ENCODE measurements at regions not wholly inside any gene's neighbourhood (a gene's known extent, or its start where the extent isn't known, plus 50 kb on each side); places are given as distances from the start of the nearest gene placed in this dataset.

GRCh38 chr20:24773751-24774201, 175.3 kb upstream of the CST7 start:
- intact Hi-C loops (cut with micrococcal nuclease): no loop called here
- H3K36me3 ChIP-seq: no peaks in the 10 kb centered on the region
- no peak overlapping the region for H3K27ac ChIP-seq (replicated peaks)
- H3K27me3 ChIP-seq (ENCODE audit: low read depth): peaks cover 54% of the 10 kb centered on the region
- TF ChIP-seq CTCF (IDR thresholded peaks at IDR 0.05; ENCODE audit: borderline replicate concordance): no peak
- DNase-seq: no peak
- peaks cover 9% of the 10 kb centered on the region for H3K9me3 ChIP-seq (replicated peaks)
- H3K4me1 ChIP-seq: no peaks in the 10 kb centered on the region
- H3K4me3 ChIP-seq: no peak overlapping the region

DNA sequence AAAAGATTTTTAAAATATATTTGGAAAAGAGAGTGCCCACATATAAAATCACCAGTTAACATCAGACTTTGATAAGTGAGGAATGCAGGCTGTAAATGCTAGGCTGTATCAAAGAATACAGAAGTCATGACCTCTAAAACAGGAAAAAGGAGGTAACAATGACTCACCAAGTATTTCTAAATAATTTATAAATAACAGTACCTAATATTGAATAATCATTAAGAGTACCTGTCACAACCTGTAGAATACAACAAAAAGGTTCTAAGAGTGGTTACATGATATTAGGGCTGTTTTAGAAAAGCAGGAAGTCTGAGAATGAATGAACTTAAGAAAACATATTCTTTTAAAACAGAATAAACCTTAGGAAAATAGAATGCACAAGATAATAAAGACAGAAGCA, 173.1 kb upstream of the CST7 start:
- TF ChIP-seq CTCF (IDR thresholded peaks at IDR 0.05; ENCODE audit: borderline replicate concordance): no peak
- H3K4me3 ChIP-seq: no peak overlapping the region
- intact Hi-C loops (cut with micrococcal nuclease): no loop called here
- no peak overlapping the region for H3K27ac ChIP-seq (replicated peaks)
- no peaks in the 10 kb centered on the region for H3K4me1 ChIP-seq
- H3K36me3 ChIP-seq: no peaks in the 10 kb centered on the region
- peaks cover 45% of the 10 kb centered on the region for H3K27me3 ChIP-seq (ENCODE audit: low read depth)
- peaks cover 9% of the 10 kb centered on the region for H3K9me3 ChIP-seq (replicated peaks)
- no peak for DNase-seq

GRCh38 chr20:24776755-24777271, 172.3 kb upstream of the CST7 start:
- DNase-seq: no peak
- intact Hi-C loops (cut with micrococcal nuclease): no loop called here
- no peaks in the 10 kb centered on the region for H3K36me3 ChIP-seq
- no peaks in the 10 kb centered on the region for H3K4me1 ChIP-seq
- TF ChIP-seq CTCF (IDR thresholded peaks at IDR 0.05; ENCODE audit: borderline replicate concordance): no peak
- peaks cover 9% of the 10 kb centered on the region for H3K9me3 ChIP-seq (replicated peaks)
- no peak overlapping the region for H3K27ac ChIP-seq (replicated peaks)
- peaks cover 47% of the 10 kb centered on the region for H3K27me3 ChIP-seq (ENCODE audit: low read depth)
- H3K4me3 ChIP-seq: no peak overlapping the region

GRCh38 chr20:24777746-24778145, 171.3 kb upstream of the CST7 start:
- H3K4me1 ChIP-seq: no peaks in the 10 kb centered on the region
- H3K27ac ChIP-seq (replicated peaks): no peak overlapping the region
- peaks cover 9% of the 10 kb centered on the region for H3K9me3 ChIP-seq (replicated peaks)
- no peak for DNase-seq
- H3K36me3 ChIP-seq: no peaks in the 10 kb centered on the region
- intact Hi-C loops (cut with micrococcal nuclease): no loop called here
- H3K4me3 ChIP-seq: no peak overlapping the region
- H3K27me3 ChIP-seq (ENCODE audit: low read depth): peaks cover 42% of the 10 kb centered on the region
- TF ChIP-seq CTCF (IDR thresholded peaks at IDR 0.05; ENCODE audit: borderline replicate concordance): no peak

- Histone ChIP-seq H3K4me1 (no peaks in the 10 kb centered on the region), H3K27ac (replicated peaks) (no peak overlapping the region), H3K36me3 (no peaks in the 10 kb centered on the region), H3K27me3 (ENCODE audit: low read depth) (peaks cover 36% of the 10 kb centered on the region), H3K9me3 (replicated peaks) (peaks cover 9% of the 10 kb centered on the region), H3K4me3 (no peak overlapping the region)
- TF ChIP-seq CTCF (IDR thresholded peaks at IDR 0.05; ENCODE audit: borderline replicate concordance): no peak
- intact Hi-C loops (cut with micrococcal nuclease): no loop called here
- DNase-seq: no peak
Observed at GRCh38 chr20:24778585-24779031, 170.5 kb upstream of the CST7 start.

Data from left ventricle myocardium inferior (tissue), 1 donor.